ENCODE measurements at regions not wholly inside any gene's neighbourhood (a gene's known extent, or its start where the extent isn't known, plus 50 kb on each side); places are given as distances from the start of the nearest gene placed in this dataset.

- no peak for DNase-seq (ENCODE audit: low read depth)
- in situ Hi-C loops (cut with HindIII; ENCODE audit: low sequenced_read_pairs): no loop called here
Measured at GRCh38 chr2:149902081-149902480, 314.5 kb upstream of the MMADHC start.

GRCh38 chr2:149901231-149901859 lies 313.8 kb upstream of the MMADHC start:
- in situ Hi-C loops (cut with HindIII; ENCODE audit: low sequenced_read_pairs): no loop called here
- H3K4me3 ChIP-seq (ENCODE audit: low read depth, low read length): no peak overlapping the region
- no peak for TF ChIP-seq CTCF (IDR thresholded peaks at IDR 0.05; ENCODE audit: low read depth, low read length, missing control alignments)
- no peak for DNase-seq (ENCODE audit: low read depth)

More at GRCh38 chr2:149902081-149902480, 314.5 kb upstream of the MMADHC start:
- TF ChIP-seq CTCF (IDR thresholded peaks at IDR 0.05; ENCODE audit: low read depth, low read length, missing control alignments): no peak
- no peak overlapping the region for H3K4me3 ChIP-seq (ENCODE audit: low read depth, low read length)

GRCh38 chr2:149899390-149899789 lies 311.8 kb upstream of the MMADHC start:
- in situ Hi-C loops (cut with HindIII; ENCODE audit: low sequenced_read_pairs): no loop called here

GRCh38 chr2:149894760-149895159 lies 307.2 kb upstream of the MMADHC start:
- H3K4me3 ChIP-seq (ENCODE audit: low read depth, low read length): no peak overlapping the region
- no peak for TF ChIP-seq CTCF (IDR thresholded peaks at IDR 0.05; ENCODE audit: low read depth, low read length, missing control alignments)
- DNase-seq (ENCODE audit: low read depth): no peak
- in situ Hi-C loops (cut with HindIII; ENCODE audit: low sequenced_read_pairs): no loop called here

More at GRCh38 chr2:149899390-149899789, 311.8 kb upstream of the MMADHC start:
- no peak overlapping the region for H3K4me3 ChIP-seq (ENCODE audit: low read depth, low read length)
- no peak for TF ChIP-seq CTCF (IDR thresholded peaks at IDR 0.05; ENCODE audit: low read depth, low read length, missing control alignments)
- DNase-seq (ENCODE audit: low read depth): no peak

GRCh38 chr2:149894226-149894625 lies 306.7 kb upstream of the MMADHC start:
- in situ Hi-C loops (cut with HindIII; ENCODE audit: low sequenced_read_pairs): no loop called here
- no peak for DNase-seq (ENCODE audit: low read depth)
- H3K4me3 ChIP-seq (ENCODE audit: low read depth, low read length): no peak overlapping the region
- TF ChIP-seq CTCF (IDR thresholded peaks at IDR 0.05; ENCODE audit: low read depth, low read length, missing control alignments): no peak

- DNase-seq (ENCODE audit: low read depth): no peak
- no peak for TF ChIP-seq CTCF (IDR thresholded peaks at IDR 0.05; ENCODE audit: low read depth, low read length, missing control alignments)
- in situ Hi-C loops (cut with HindIII; ENCODE audit: low sequenced_read_pairs): no loop called here
- H3K4me3 ChIP-seq (ENCODE audit: low read depth, low read length): no peak overlapping the region
Measured at GRCh38 chr2:149892563-149892962, 305.0 kb upstream of the MMADHC start.

All from astrocyte of the cerebellum (primary cell).